GM18505 (cell line): ENCODE measurements at regions not wholly inside any gene's neighbourhood (a gene's known extent, or its start where the extent isn't known, plus 50 kb on each side); places are given as distances from the start of the nearest gene placed in this dataset.

Experiments
- ATAC-seq: cut with Tn5 transposase; IDR thresholded peaks from one replicate; pipeline ENCODE4 v1.9.1; 2021; ENCODE audit not compliant: unreplicated experiment
- POLR2A ChIP-seq: IDR thresholded peaks from 4 replicates; pipeline ENCODE4 v1.6.1; 2011; ENCODE audit warnings: borderline replicate concordance; ENCODE audit not compliant: insufficient read depth, insufficient read length; ENCODE audit errors: extremely low read depth

DNA sequence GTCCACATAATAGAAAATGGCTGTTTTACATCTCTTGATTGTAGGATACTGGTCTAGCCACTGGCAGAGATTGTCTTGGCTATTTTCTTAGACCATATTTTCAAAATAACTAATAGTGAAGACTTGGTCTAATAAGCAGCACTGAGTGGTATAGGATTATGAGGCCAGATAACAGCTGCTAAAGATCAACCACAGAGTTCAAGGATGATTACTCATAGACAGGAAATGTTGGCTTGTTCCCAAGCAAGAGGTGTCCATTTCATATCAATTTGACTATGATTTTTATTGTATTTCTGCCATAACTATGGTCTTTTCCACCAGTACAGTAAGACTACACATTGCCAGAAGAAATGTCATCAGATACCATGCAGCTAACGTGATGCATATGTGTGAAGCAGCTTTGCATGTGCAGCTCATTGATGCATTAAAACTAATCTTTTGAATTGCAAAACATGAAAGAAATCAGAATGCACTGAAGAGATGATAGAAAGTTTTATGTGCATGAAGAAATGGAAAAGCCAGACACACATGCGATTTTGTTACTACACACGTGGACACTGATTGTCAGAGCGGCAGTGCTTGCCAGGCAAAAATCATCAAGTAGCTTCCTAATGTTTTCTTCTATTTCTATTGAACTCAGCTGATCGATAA lies 693.3 kb downstream of the CDH11 start:
- no peak for ATAC-seq
- no peak for TF ChIP-seq POLR2A

DNA sequence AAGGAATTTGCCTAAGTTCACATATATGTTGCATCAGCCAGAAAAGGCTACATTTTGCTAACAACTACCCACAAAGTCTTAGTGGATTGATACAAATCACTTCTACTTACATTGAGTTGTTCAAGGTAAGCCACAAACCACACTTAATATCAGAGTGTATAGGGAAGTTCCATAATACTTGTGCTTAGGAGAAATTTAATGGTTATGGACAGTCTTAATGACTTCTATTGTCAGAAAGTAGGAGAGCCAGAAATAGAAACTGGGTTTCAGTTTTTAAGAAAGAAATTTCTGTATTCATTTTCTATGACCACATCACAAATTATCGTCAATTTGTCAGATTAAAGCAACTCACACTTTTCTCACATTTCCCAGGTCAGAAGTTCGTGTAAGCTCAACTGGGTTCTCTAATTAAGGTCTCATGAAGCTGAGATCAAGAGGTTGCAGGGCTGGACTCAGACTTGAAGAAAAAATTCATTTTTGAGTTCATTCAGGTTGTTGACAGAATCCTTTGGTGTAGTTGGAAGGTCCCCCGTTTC lies 695.7 kb downstream of the CDH11 start:
- ATAC-seq, result no peak
- TF ChIP-seq POLR2A, result no peak

DNA sequence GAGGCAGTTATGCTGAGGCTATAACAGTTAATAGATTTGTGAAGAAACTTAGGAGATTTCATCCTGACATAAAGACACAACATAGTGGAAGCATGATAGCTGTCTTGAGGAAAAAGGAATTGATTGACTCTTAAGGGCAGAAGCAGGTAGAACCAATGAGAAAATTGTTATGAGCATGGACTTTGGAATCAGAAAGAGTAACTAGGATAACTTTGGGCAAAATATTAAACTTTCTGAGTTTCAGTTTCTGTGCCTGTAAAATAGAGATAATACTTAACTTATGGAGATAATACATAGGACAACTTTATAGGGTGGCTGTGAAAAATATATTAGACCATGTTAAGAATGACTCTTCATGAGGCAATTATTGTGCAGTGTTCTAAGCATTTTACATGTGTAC lies 696.5 kb downstream of the CDH11 start:
- TF ChIP-seq POLR2A, result no peak
- no peak for ATAC-seq

GRCh38 chr16:64422259-64422658 lies 699.6 kb downstream of the CDH11 start:
- TF ChIP-seq POLR2A, result no peak
- no peak for ATAC-seq

- no peak for ATAC-seq
These were observed 700.3 kb downstream of the CDH11 start for GRCh38 chr16:64421515-64421914.

DNA sequence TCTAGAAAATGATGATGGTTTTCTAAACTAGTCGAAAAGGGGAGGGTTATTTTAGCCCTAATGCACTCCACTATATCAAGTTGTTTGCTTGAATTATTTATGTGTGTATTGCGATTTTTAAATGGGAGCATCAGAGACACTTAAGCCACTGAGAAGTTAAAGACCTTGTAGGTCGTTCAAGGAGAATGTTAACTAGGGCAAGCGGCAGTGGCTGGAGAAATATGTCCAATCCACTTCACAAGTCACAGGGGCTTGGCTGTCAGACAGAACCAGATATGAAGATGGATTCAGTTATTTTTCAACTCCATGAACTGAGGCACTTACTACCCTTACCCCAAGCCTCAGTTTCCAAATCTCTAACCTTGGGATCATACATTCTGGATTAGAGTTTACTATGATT lies 702.0 kb downstream of the CDH11 start:
- TF ChIP-seq POLR2A, result no peak
- ATAC-seq, result no peak

More at GRCh38 chr16:64421515-64421914, 700.3 kb downstream of the CDH11 start:
- TF ChIP-seq POLR2A, result no peak

DNA sequence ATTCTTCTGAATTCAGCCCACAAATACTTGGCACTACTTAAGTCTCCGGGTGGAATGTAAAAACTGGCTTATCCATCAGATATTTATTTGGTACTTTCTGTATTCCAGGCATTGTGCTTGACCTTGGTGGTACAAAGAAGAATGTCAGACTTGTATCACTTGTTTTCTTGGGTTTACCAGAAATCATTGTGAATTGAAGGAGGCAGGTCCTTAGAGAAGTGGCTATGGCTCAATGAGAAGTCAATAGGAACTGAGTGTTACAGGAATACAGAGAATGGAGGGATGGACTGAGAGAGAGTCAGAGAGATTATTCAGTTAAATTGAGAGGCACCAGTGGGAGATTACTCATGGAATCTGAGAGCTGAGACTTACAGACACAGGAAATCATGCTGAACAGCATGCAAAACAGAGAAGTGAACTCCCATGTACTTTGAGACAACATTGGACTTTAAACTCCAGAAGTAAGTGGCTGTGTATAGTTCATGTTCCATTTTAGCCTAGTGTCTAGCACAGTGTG lies 704.1 kb downstream of the CDH11 start:
- no peak for TF ChIP-seq POLR2A
- no peak for ATAC-seq

GRCh38 chr16:64416216-64417005 lies 705.5 kb downstream of the CDH11 start:
- no peak for TF ChIP-seq POLR2A
- ATAC-seq, result no peak

GRCh38 chr16:64412578-64413280 lies 709.1 kb downstream of the CDH11 start:
- no peak for ATAC-seq
- no peak for TF ChIP-seq POLR2A

- TF ChIP-seq POLR2A, result no peak
- no peak for ATAC-seq
These were observed 711.6 kb downstream of the CDH11 start for GRCh38 chr16:64410306-64410705.

GRCh38 chr16:64409783-64410210 lies 712.1 kb downstream of the CDH11 start:
- no peak for TF ChIP-seq POLR2A
- ATAC-seq, result no peak

- no peak for TF ChIP-seq POLR2A
- ATAC-seq, result no peak
These were observed 713.2 kb downstream of the CDH11 start for GRCh38 chr16:64408699-64409098.

- ATAC-seq, result no peak
- no peak for TF ChIP-seq POLR2A
These were observed 715.1 kb downstream of the CDH11 start for GRCh38 chr16:64406770-64407181.
